NCI-H187 (cell line): ENCODE measurements at regions not wholly inside any gene's neighbourhood (a gene's known extent, or its start where the extent isn't known, plus 50 kb on each side); places are given as distances from the start of the nearest gene placed in this dataset.

Experiments used
- DNase-seq, 2 experiments: peaks; one replicate each; lab custom pipeline; 2025; lab: John Stamatoyannopoulos, UW

- DNase-seq: no peak
These were observed 602.2 kb upstream of the CXADR start for GRCh38 chr21:16910435-16911165.

- DNase-seq: no peak
These were observed 601.7 kb upstream of the CXADR start for GRCh38 chr21:16911166-16911607.

- no peak for DNase-seq
These were observed 600.8 kb upstream of the CXADR start for GRCh38 chr21:16912075-16912474.

GRCh38 chr21:16913010-16913409 lies 599.8 kb upstream of the CXADR start:
- no peak for DNase-seq

GRCh38 chr21:16928439-16928838 lies 584.4 kb upstream of the CXADR start:
- DNase-seq: no peak

- DNase-seq: no peak
These were observed 580.5 kb upstream of the CXADR start for GRCh38 chr21:16932314-16932713.

GRCh38 chr21:16942703-16943102 lies 570.1 kb upstream of the CXADR start:
- DNase-seq: no peak

GRCh38 chr21:16943231-16943630 lies 569.6 kb upstream of the CXADR start:
- no peak for DNase-seq

GRCh38 chr21:16945580-16945979 lies 567.3 kb upstream of the CXADR start:
- DNase-seq: no peak

- no peak for DNase-seq
These were observed 556.0 kb upstream of the CXADR start for GRCh38 chr21:16956824-16957223.

- DNase-seq: no peak
These were observed 547.4 kb upstream of the CXADR start for GRCh38 chr21:16965424-16965823.

GRCh38 chr21:16968436-16968835 lies 544.4 kb upstream of the CXADR start:
- DNase-seq: no peak

GRCh38 chr21:16969636-16970035 lies 543.2 kb upstream of the CXADR start:
- no peak for DNase-seq

- no peak for DNase-seq
These were observed 538.8 kb upstream of the CXADR start for GRCh38 chr21:16974060-16974459.

- no peak for DNase-seq
These were observed 536.6 kb upstream of the CXADR start for GRCh38 chr21:16976193-16976592.

- no peak for DNase-seq
These were observed 534.4 kb upstream of the CXADR start for GRCh38 chr21:16978309-16978895.

GRCh38 chr21:16979574-16979973 lies 533.3 kb upstream of the CXADR start:
- no peak for DNase-seq

- DNase-seq: no peak
These were observed 529.4 kb upstream of the CXADR start for GRCh38 chr21:16983420-16983819.

GRCh38 chr21:16992448-16992847 lies 520.4 kb upstream of the CXADR start:
- DNase-seq: no peak

- DNase-seq: no peak
These were observed 519.3 kb upstream of the CXADR start for GRCh38 chr21:16993416-16994038.

- no peak for DNase-seq
These were observed 510.1 kb upstream of the CXADR start for GRCh38 chr21:17002594-17003257.

GRCh38 chr21:17003258-17003615 lies 509.6 kb upstream of the CXADR start:
- DNase-seq: no peak
